Stimulated activated CD8-positive, alpha-beta memory T cell treated with anti-CD3 and anti-CD28 coated beads, Interleukin-15, amount 100 ng/mL, for 24 hours (primary cell): ENCODE measurements at regions not wholly inside any gene's neighbourhood (a gene's known extent, or its start where the extent isn't known, plus 50 kb on each side); places are given as distances from the start of the nearest gene placed in this dataset.
"Not testable (repeated sequence)": the region's sequence is repeated elsewhere in the genome, so short reads cannot be mapped to it uniquely, and the experiment has no call there.

Experiments
- DNase-seq: peaks from one replicate; pipeline ENCODE4 v3.0.0-alpha.2; 2020; ENCODE audit warnings: low read depth

GRCh38 chr6:138662471-138662870, 111.1 kb upstream of the CCDC28A start:
- DNase-seq: no peak

- no peak for DNase-seq
Measured at GRCh38 chr6:138663892-138664291, 109.7 kb upstream of the CCDC28A start.

- no peak for DNase-seq
Measured at GRCh38 chr6:138664745-138665144, 108.8 kb upstream of the CCDC28A start.

- DNase-seq: no peak
Measured at GRCh38 chr6:138666636-138667035, 106.9 kb upstream of the CCDC28A start.

GRCh38 chr6:138667408-138667807, 106.2 kb upstream of the CCDC28A start:
- no peak for DNase-seq

- no peak for DNase-seq
Measured at GRCh38 chr6:138671351-138671750, 102.2 kb upstream of the CCDC28A start.

- DNase-seq: no peak
Measured at GRCh38 chr6:138673346-138674014, 100.1 kb upstream of the CCDC28A start.

- DNase-seq: not testable (repeated sequence)
Measured at GRCh38 chr6:138674444-138674843, 99.1 kb upstream of the CCDC28A start.

GRCh38 chr6:138677538-138677937, 96.0 kb upstream of the CCDC28A start:
- DNase-seq: no peak

- no peak for DNase-seq
Measured at GRCh38 chr6:138678168-138678567, 95.4 kb upstream of the CCDC28A start.

- no peak for DNase-seq
Measured at GRCh38 chr6:138680085-138680484, 93.5 kb upstream of the CCDC28A start.

GRCh38 chr6:138681627-138682026, 91.9 kb upstream of the CCDC28A start:
- no peak for DNase-seq

GRCh38 chr6:138682704-138683527, 90.7 kb upstream of the CCDC28A start:
- no peak for DNase-seq

- no peak for DNase-seq
Measured at GRCh38 chr6:138685257-138685656, 88.3 kb upstream of the CCDC28A start.

GRCh38 chr6:138685781-138686180, 87.8 kb upstream of the CCDC28A start:
- DNase-seq: no peak

- no peak for DNase-seq
Measured at GRCh38 chr6:138688580-138688979, 85.0 kb upstream of the CCDC28A start.

- no peak for DNase-seq
Measured at GRCh38 chr6:138689849-138690248, 83.7 kb upstream of the CCDC28A start.

- no peak for DNase-seq
Measured at GRCh38 chr6:138690975-138691594, 82.5 kb upstream of the CCDC28A start.

- no peak for DNase-seq
Measured at GRCh38 chr6:138691595-138692057, 81.9 kb upstream of the CCDC28A start.

- DNase-seq: peak; percentile 30
Measured at GRCh38 chr6:138692058-138692977, 81.3 kb upstream of the CCDC28A start.

GRCh38 chr6:138692978-138693909, 80.3 kb upstream of the CCDC28A start:
- DNase-seq: no peak
